Stimulated activated naive B cell treated with anti-CD40 and anti-IgM and Interleukin-4, amounts not matched to agents 10 μg/mL and 1 μg/mL and 100 μg/mL, for 72 hours (primary cell): ENCODE measurements at regions not wholly inside any gene's neighbourhood (a gene's known extent, or its start where the extent isn't known, plus 50 kb on each side); places are given as distances from the start of the nearest gene placed in this dataset.
"Not testable (repeated sequence)": the region's sequence is repeated elsewhere in the genome, so short reads cannot be mapped to it uniquely, and the experiment has no call there.

Source experiments
- ATAC-seq, 2 donors: fragments of 150-1000 bp; cut with Tn5 transposase; replicated peaks; 2 replicates each; pipeline ENCODE4 v1.10.0; 2021; ENCODE audit warnings: moderate library complexity in 1 of 2
- DNase-seq: peaks from one replicate; pipeline ENCODE4 v3.0.0; 2021
- H3K27ac Mint-ChIP-seq: one replicate; pipeline ENCODE4 v1.8.0; 2022; ENCODE audit warnings: mild to moderate bottlenecking, mixed read lengths
- H3K27me3 Mint-ChIP-seq, 2 donors: one replicate each; pipeline ENCODE4 v1.8.0; 2022; ENCODE audit warnings: mixed read lengths in 2 of 2
- H3K36me3 Mint-ChIP-seq, 2 donors: one replicate each; pipeline ENCODE4 v1.8.0; 2022; ENCODE audit warnings: mixed read lengths in 2 of 2, mild to moderate bottlenecking in 1 of 2
- H3K4me1 Mint-ChIP-seq, 2 donors: one replicate each; pipeline ENCODE4 v1.8.0; 2022; ENCODE audit warnings: mixed read lengths in 2 of 2, mild to moderate bottlenecking in 1 of 2
- H3K4me3 Mint-ChIP-seq, 2 donors: one replicate each; pipeline ENCODE4 v1.8.0; 2022; ENCODE audit warnings: mild to moderate bottlenecking in 2 of 2, mixed read lengths in 2 of 2, moderate library complexity in 1 of 2
- H3K9me3 Mint-ChIP-seq, 2 donors: one replicate each; pipeline ENCODE4 v1.8.0; 2022; ENCODE audit warnings: mixed read lengths in 2 of 2, mild to moderate bottlenecking in 1 of 2

- DNase-seq (no peak), ATAC-seq (no peak)
- no peaks in the 10 kb centered on the region for H3K36me3 Mint-ChIP-seq
- peaks cover 0 to 4% of the 10 kb centered on the region in 2 donors for H3K9me3 Mint-ChIP-seq
- no peak overlapping the region for H3K4me3 Mint-ChIP-seq
- H3K4me1 Mint-ChIP-seq, result no peaks in the 10 kb centered on the region
- H3K27me3 Mint-ChIP-seq, result peaks cover 4 to 19% of the 10 kb centered on the region in 2 donors
- H3K27ac Mint-ChIP-seq, result no peak overlapping the region
These were observed 191.2 kb downstream of the C1orf94 start for GRCh38 chr1:34367954-34368353.

GRCh38 chr1:34369701-34370455 lies 193.2 kb downstream of the C1orf94 start:
- no peaks in the 10 kb centered on the region for H3K4me1 Mint-ChIP-seq
- no peak overlapping the region for H3K27ac Mint-ChIP-seq
- DNase-seq (no peak), ATAC-seq (no peak)
- no peaks in the 10 kb centered on the region for H3K9me3 Mint-ChIP-seq
- no peaks in the 10 kb centered on the region for H3K36me3 Mint-ChIP-seq
- no peak overlapping the region for H3K4me3 Mint-ChIP-seq
- H3K27me3 Mint-ChIP-seq, result peaks cover 4 to 12% of the 10 kb centered on the region in 2 donors

GRCh38 chr1:34370748-34371147 lies 194.0 kb downstream of the C1orf94 start:
- Mint-ChIP-seq H3K9me3 (no peaks in the 10 kb centered on the region), H3K27ac (no peak overlapping the region), H3K4me3 (no peak overlapping the region), H3K36me3 (no peaks in the 10 kb centered on the region), H3K27me3 (peaks cover 4 to 7% of the 10 kb centered on the region in 2 donors), H3K4me1 (no peaks in the 10 kb centered on the region)
- no peak for ATAC-seq
- DNase-seq, result no peak

GRCh38 chr1:34371179-34371578 lies 194.5 kb downstream of the C1orf94 start:
- H3K4me1 Mint-ChIP-seq, DNase-seq, H3K9me3 Mint-ChIP-seq, H3K4me3 Mint-ChIP-seq, ATAC-seq, H3K27ac Mint-ChIP-seq, H3K27me3 Mint-ChIP-seq, H3K36me3 Mint-ChIP-seq: not testable (repeated sequence)

- Mint-ChIP-seq H3K4me1 (no peaks in the 10 kb centered on the region), H3K27me3 (peaks cover 4 to 10% of the 10 kb centered on the region in 2 donors), H3K4me3 (no peak overlapping the region), H3K36me3 (no peaks in the 10 kb centered on the region), H3K27ac (no peak overlapping the region), H3K9me3 (peaks cover 0 to under 1% of the 10 kb centered on the region in 2 donors)
- no peak for DNase-seq
- ATAC-seq, result no peak
These were observed 195.3 kb downstream of the C1orf94 start for GRCh38 chr1:34371829-34372532.

DNA sequence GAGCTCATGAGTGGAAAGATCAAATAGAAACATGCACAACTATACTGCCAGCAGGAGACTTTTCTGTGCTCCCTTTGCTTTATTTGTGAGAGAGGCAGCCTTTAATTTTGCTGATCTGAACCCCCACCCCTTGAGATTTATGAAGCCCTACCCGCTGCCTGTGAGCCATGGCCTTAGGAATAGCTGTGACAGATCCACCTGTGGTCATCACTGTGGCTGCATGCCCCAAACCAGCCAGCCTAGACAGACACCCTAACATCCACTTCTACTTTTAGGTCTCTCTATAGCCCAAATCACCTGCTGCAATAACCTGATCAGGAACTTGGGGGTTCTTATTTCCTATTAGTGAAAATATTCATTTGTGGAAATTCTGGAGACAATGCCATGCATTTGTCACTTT lies 196.2 kb downstream of the C1orf94 start:
- DNase-seq (no peak), ATAC-seq (no peak)
- H3K27ac Mint-ChIP-seq, result no peak overlapping the region
- H3K4me3 Mint-ChIP-seq, result no peak overlapping the region
- H3K4me1 Mint-ChIP-seq, result no peaks in the 10 kb centered on the region
- H3K9me3 Mint-ChIP-seq, result peaks cover 0 to 1% of the 10 kb centered on the region in 2 donors
- peaks cover 8 to 17% of the 10 kb centered on the region in 2 donors for H3K27me3 Mint-ChIP-seq
- H3K36me3 Mint-ChIP-seq, result no peaks in the 10 kb centered on the region

DNA sequence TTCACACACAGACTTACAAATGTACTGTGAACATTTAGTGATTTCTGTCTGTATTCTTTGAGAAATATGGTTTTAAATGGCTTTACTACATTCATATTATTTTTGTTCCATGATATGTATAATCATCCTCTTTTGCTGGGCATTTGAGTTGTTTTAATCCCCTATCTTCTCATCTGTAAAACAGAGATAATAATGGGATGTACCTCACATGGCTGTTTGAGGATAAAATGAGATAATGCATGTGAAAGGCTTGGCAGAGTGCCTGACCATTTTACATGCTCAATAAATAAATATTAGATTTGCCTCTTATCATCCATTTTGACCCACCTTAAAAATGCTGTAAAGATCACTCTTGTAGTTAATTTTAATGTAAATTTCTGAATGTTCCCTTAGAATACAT lies 197.2 kb downstream of the C1orf94 start:
- Mint-ChIP-seq H3K27me3 (peaks cover 17 to 19% of the 10 kb centered on the region in 2 donors), H3K4me3 (no peak overlapping the region), H3K27ac (no peak overlapping the region), H3K36me3 (no peaks in the 10 kb centered on the region), H3K4me1 (no peaks in the 10 kb centered on the region), H3K9me3 (peaks cover 0 to 1% of the 10 kb centered on the region in 2 donors)
- DNase-seq, result no peak
- no peak for ATAC-seq

DNA sequence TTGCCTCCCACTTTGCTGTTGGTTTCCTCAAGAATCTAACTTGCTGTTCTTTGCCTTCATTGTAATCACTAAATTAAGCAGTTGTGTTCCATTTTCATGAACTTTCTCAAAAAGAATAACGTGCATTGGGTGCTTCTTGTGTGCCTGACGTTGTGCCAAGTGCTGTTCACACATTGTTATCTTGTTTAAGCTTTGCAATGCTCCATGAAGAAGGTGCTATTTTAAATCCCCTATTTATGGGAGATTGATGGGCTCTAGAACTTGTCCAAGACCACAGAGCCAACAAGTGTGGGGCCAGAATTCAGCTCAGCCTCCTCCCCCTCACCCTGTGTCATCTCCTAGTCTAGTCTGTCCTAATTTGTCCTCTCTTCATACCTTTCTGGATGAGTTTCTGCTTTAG lies 199.8 kb downstream of the C1orf94 start:
- Mint-ChIP-seq H3K4me3 (no peak overlapping the region), H3K27me3 (peaks cover 20 to 27% of the 10 kb centered on the region in 2 donors), H3K27ac (no peak overlapping the region), H3K9me3 (peaks cover 0 to 1% of the 10 kb centered on the region in 2 donors), H3K4me1 (no peaks in the 10 kb centered on the region), H3K36me3 (no peaks in the 10 kb centered on the region)
- ATAC-seq (no peak), DNase-seq (no peak)

- H3K4me3 Mint-ChIP-seq, result no peak overlapping the region
- H3K36me3 Mint-ChIP-seq, result no peaks in the 10 kb centered on the region
- peaks cover 0 to 1% of the 10 kb centered on the region in 2 donors for H3K9me3 Mint-ChIP-seq
- no peak for DNase-seq
- no peak overlapping the region for H3K27ac Mint-ChIP-seq
- ATAC-seq, result no peak
- H3K27me3 Mint-ChIP-seq, result peaks cover 17 to 25% of the 10 kb centered on the region in 2 donors
- no peaks in the 10 kb centered on the region for H3K4me1 Mint-ChIP-seq
These were observed 202.5 kb downstream of the C1orf94 start for GRCh38 chr1:34378968-34379856.

DNA sequence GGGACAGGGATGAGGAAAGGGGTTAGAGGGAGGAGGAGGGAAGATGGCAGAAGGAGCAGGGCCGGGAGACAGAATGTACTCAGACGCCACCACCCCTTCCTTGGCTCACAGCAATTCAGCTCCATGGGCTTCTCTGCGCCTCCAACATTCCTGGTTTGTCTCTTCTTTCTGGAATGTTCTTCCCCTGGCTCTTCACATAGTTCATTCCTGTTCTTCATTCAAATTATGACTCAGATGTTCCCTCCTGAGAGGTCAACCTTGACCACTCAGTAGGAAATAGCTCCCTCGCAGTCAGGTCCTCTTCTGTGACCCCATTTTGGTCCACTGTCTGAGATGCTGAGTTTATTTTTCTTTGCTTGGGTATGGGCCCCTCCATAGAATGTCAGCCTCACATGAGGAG lies 203.2 kb downstream of the C1orf94 start:
- no peaks in the 10 kb centered on the region for H3K36me3 Mint-ChIP-seq
- peaks cover 0 to 1% of the 10 kb centered on the region in 2 donors for H3K9me3 Mint-ChIP-seq
- H3K27ac Mint-ChIP-seq, result no peak overlapping the region
- peaks cover 17 to 32% of the 10 kb centered on the region in 2 donors for H3K27me3 Mint-ChIP-seq
- no peak overlapping the region for H3K4me3 Mint-ChIP-seq
- no peak for DNase-seq
- ATAC-seq, result no peak
- no peaks in the 10 kb centered on the region for H3K4me1 Mint-ChIP-seq

GRCh38 chr1:34380526-34381124 lies 203.9 kb downstream of the C1orf94 start:
- no peak overlapping the region for H3K4me3 Mint-ChIP-seq
- no peaks in the 10 kb centered on the region for H3K4me1 Mint-ChIP-seq
- no peak overlapping the region for H3K27ac Mint-ChIP-seq
- peaks cover 21 to 38% of the 10 kb centered on the region in 2 donors for H3K27me3 Mint-ChIP-seq
- H3K9me3 Mint-ChIP-seq, result peaks cover 0 to 1% of the 10 kb centered on the region in 2 donors
- ATAC-seq, result no peak
- H3K36me3 Mint-ChIP-seq, result no peaks in the 10 kb centered on the region
- no peak for DNase-seq

DNA sequence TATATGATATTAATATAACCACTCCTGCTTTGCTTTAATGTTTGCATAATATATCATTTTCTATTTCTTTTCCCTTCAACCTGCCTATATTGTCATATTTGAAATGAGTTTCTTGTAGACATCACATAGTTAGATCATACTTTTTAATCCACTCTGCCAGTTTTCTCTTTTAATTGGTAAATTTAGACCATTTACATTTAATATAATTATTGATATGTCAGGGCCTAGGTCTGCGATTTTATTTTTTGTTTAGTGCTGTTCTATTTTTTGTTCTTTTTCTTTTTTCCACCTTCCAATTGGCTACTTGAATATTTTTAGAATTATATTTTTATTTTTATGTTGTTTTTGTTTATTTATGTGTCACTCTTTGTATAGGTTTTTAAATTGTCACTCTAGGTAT lies 213.3 kb downstream of the C1orf94 start:
- Mint-ChIP-seq H3K27ac (no peak overlapping the region), H3K4me1 (no peaks in the 10 kb centered on the region), H3K9me3 (peaks cover 4 to 9% of the 10 kb centered on the region in 2 donors), H3K27me3 (peaks cover 9 to 12% of the 10 kb centered on the region in 2 donors), H3K36me3 (no peaks in the 10 kb centered on the region), H3K4me3 (no peak overlapping the region)
- ATAC-seq, result no peak
- no peak for DNase-seq

GRCh38 chr1:34396042-34396441 lies 219.3 kb downstream of the C1orf94 start:
- Mint-ChIP-seq H3K27ac (no peak overlapping the region), H3K4me3 (no peak overlapping the region), H3K27me3 (peaks cover 5 to 11% of the 10 kb centered on the region in 2 donors), H3K9me3 (no peaks in the 10 kb centered on the region), H3K36me3 (no peaks in the 10 kb centered on the region), H3K4me1 (no peaks in the 10 kb centered on the region)
- DNase-seq (no peak), ATAC-seq (no peak)
